NOMO-1 (cell line): ENCODE measurements at regions not wholly inside any gene's neighbourhood (a gene's known extent, or its start where the extent isn't known, plus 50 kb on each side); places are given as distances from the start of the nearest gene placed in this dataset.

ENCODE experiments used
- DNase-seq, 2 experiments: peaks; one replicate each; lab custom pipeline; 2025; ENCODE audit not compliant: unreplicated experiment in 2 of 2; lab: John Stamatoyannopoulos, UW

DNA sequence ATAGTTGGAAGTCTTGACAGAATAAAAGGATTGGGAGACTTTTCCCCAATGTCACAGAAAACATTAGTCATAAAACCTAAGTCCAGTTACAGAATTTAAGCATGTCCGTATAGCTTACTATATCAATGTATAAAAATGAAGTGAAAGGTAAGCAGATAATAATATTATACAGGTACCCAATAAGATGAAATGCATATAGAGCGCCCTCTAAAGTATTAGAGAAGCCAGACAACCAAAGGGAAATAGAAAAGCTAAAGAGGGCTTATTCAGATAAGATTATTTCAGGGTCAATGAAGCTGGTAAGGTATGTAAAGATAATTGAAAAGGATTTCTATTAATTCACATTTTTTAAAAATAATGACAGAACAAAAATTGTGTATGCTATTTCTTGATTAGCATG lies 947.7 kb upstream of the MAP3K7 start:
- no peak for DNase-seq

DNA sequence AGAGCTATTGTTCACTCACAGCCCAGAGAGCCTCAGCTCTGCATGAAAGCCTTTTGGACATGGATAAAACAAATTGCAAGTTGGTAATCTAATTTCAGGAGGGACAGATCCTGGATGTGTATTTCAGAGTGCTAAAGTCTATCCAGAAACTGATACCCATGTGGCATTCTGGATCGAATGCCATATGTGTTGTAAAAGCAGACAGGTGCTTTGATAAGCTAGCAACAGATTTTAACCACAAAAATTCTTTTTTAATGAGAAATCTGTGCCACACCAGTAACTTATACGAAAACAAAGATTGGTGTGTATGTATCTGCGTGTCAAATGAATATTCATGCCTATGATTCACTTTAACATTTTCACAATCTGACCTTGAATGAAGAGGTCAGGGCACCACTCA lies 936.6 kb upstream of the MAP3K7 start:
- no peak for DNase-seq

DNA sequence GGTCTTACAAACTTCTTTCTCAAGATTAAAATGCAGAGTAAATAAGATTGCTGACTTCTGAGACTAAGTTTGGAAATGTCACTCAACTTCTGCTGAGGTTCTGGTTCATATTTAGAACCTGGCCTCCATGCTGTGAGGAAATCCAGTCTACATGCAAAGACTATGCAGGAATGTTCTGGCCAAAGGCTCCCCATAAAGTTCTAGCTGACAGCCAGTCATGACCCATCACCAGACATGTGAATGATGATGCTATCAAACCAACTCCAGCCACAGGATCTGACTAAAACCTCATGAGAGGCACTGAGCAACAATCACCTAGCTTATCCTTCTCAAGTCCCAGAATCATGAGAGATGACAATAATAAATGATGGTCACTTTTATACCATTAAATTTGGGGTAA lies 935.1 kb upstream of the MAP3K7 start:
- DNase-seq: no peak

- no peak for DNase-seq
Measured at GRCh38 chr6:91509711-91510110, 922.8 kb upstream of the MAP3K7 start.

DNA sequence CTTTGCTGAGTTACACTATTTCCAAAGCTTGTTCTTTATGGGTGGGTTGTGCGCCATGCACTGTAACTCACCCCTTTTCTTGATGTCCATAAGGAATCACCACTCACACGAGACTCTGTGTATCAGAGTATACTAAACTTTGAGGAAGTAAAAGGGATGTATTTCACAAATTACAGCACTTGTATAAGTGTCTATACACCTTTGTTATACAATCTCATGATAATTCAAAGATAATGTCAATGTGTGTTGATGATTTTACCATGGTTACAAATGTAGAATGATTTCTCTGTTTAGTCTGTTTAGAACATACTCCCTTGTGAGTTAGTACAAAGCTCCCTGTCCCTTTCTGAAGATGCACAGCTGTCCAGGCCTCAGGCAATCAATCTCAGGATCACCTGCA lies 922.2 kb upstream of the MAP3K7 start:
- DNase-seq: no peak

DNA sequence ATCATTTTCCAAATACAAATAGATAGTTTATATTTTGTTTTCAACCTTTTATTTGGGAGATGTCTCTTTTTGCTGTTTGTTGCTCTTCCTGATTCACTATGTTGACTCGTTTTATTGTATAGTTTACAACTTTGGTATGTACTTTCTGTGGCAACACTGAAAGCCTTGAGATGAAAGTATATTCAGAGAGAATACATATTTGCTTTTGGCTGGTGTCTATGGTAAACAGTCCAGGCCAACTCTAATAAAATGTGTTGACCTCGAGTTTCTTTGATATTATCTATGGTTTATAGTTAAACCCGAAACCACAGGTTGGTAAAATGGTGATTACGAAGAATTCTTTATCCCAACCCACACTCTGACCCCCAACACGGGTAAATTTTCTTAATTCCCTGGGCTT lies 919.6 kb upstream of the MAP3K7 start:
- DNase-seq: no peak

DNA sequence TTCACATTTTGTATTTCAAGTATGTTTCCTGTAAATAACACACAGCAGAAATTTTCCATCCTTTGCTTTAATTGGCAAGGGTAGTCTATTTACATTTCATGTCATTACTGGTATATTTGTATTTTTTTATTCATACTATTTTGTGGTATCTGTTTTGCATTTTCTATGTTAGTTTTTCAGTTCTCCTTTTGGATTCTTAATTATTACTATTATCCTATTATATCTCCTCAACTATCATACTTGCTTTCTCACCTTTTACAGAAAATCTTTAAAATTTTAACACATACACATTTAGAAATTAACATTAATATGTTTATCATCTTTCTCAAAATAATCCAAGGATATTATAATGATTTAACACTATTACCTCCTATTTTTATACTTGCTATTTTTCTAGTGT lies 918.3 kb upstream of the MAP3K7 start:
- no peak for DNase-seq

DNA sequence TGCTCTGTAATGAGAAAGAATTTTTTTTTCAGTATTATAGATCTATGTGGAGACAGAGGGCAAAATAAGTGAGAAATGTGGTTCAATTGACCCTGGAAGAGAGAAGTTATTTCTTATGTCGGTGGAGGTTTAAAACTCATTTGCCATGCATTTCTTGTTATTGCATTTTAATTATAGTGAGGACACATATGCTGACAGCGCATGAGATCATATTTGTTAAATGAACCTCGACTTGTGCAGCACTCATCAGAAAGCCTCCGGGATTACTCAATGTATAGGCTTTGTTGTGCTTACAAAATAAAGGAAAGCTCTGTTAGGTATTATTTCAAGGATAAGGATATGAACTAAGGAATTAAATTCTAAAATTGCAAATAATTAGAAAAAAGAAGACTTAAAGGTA lies 915.1 kb upstream of the MAP3K7 start:
- no peak for DNase-seq

DNA sequence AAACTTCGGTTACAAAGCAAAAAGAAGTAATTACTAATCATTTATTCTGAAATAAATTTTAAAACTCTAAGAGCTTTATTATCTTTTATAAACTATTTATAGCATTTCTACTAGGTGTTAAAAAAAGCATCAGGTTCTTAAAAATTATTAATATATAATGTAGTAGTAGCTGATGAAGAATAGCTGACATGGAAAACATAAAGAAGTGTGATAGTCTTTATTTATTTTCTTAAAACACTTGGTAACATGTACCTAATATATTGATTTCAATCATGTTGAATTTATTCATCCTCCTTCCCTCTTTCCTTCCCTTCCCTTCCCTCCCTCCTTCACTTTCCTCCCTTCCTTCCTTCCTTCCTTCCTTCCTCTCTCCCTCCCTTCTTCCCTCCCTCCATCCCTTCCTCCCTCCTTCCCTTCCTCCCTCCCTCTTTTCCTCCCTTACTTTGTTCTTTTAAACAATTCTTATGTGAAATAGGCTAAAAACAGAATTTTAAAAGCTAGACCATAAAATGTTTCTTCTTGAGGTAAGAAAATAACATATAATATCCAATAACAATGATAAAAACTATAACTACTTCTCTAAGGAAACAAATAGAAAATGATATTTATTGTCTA lies 913.9 kb upstream of the MAP3K7 start:
- DNase-seq: no peak

- DNase-seq: no peak
Measured at GRCh38 chr6:91498576-91498975, 911.7 kb upstream of the MAP3K7 start.

DNA sequence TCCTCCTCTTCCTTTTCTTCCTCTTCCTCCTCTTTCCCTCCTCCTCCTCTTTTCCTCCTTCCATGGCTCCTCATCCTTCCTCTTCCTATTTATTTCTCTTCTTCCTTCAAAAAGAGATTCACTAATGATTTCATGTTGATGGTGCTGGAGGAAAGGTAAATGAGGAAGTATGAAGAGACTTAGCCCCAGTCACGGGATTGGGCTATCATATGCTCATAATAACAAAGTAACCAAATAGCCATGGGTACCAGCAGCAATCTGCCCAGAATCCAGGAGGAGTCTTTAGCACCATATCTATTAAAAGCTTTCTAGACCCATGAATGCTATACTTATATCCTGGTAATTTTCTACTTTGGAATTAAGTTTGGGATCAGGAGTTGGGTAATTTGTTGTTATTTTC lies 910.9 kb upstream of the MAP3K7 start:
- no peak for DNase-seq

- DNase-seq: no peak
Measured at GRCh38 chr6:91490671-91491301, 903.9 kb upstream of the MAP3K7 start.

DNA sequence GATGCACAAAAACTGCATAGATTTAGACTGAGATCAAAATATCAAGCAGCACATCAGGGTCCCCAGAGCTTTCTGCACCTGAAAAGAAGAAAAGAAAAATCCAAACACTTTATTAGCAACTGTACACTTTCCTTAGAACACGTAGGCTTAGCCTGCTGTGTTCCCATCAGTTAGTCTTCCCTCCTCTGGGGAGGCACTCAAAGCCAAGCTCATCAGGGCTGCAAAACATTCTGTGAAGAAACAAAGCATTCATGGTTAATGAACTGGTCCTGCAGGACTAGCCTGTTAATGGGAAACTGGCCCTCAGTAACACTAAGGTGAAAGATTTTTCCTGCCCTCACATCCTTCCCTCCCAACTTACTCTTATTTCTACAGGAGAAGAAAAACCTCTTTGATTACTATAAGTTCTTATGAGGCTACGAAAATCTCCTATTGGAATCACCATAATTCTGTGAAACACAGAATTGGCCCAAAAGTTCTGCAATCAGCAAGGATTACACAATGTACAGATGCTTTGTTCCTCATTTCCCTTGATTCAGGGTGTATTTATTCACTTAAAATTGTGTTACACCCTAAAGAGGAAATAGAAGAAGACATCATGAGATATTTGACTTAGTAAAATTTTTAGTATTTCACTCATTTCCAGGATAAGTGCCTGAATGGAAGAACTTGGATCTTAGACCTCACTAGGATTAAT lies 901.0 kb upstream of the MAP3K7 start:
- peak; percentile 45 to 80 for DNase-seq

GRCh38 chr6:91486200-91486599 lies 899.3 kb upstream of the MAP3K7 start:
- DNase-seq: no peak

DNA sequence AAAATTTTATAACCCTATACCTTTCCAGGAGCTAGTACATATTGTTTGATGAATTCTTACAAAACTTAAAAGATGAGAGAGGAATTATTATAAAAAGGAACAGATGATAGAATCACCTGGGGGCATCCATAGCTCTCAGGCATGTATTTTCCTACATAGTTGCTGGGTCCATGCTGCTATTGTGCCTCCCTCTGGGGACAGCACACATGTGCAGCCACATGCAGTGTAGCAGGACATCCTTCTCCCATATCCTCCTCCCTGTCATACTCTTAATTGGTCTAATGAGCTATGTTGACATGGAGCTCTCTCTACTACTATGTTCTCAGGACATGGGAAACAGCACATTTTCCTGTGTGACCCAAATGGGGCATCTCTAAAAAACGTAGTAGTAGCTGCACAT lies 898.2 kb upstream of the MAP3K7 start:
- no peak for DNase-seq

- no peak for DNase-seq
Measured at GRCh38 chr6:91483415-91484105, 896.7 kb upstream of the MAP3K7 start.

DNA sequence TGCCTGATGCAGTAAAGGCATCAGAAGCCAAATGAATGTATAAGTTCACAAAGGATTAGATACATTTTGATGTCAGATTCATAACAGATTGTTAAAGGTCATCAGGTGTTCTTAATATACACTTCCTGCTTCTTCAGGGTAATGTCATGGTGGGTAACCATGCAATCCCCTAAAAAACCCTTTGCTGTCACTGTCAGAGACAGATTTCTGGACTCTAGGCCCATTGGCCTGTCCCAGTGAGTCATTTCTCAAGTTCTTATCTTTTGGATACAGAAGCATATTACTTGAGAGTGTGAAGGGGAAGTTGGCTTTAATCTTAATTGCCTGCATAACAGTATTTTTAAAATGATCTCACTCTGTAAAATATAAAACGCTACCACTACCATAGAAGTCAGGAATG lies 895.6 kb upstream of the MAP3K7 start:
- peak in 1 of 2 experiments; percentile 7 for DNase-seq

- DNase-seq: no peak
Measured at GRCh38 chr6:91480402-91480801, 893.5 kb upstream of the MAP3K7 start.

DNA sequence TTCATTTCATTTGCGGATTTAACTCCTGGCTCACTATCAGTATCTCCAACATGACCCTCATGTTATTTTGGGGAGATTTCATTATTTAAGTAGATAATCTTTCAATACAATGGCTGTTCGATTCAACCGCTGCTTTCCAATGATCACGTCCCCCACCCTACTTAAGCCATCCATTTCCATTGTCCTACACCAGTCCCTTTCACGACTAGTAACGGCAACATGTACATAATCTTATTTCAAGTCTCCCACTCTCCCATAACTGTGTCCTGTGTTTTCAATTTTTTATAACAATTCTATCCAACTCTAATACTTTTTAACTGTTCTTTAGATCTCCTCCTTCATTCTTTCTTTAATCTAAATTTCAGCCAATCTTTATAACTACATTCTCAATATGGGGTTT lies 890.8 kb upstream of the MAP3K7 start:
- DNase-seq: no peak

DNA sequence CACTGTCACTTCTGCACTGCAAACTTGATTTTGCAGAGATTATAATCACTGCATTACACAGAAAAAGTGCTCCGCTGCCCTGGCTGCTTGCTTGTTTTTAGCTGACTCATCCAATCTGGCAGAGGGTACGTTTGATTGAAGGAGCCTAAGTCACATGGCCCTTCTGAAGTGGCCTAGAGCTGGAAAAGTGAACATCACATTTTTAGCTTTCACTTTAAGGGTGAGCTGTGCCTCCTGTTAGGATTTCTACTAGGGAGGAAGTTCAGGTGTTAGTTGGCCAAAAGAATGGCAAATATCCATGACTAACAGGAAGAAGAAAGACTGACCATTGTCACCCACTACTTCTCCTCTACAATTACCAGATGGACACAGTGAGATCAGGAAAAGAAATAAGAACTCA lies 889.1 kb upstream of the MAP3K7 start:
- no peak for DNase-seq

GRCh38 chr6:91465393-91465792 lies 878.5 kb upstream of the MAP3K7 start:
- no peak for DNase-seq

- DNase-seq: no peak
Measured at GRCh38 chr6:91464718-91465117, 877.8 kb upstream of the MAP3K7 start.
